SK-N-SH (cell line): ENCODE measurements at regions not wholly inside any gene's neighbourhood (a gene's known extent, or its start where the extent isn't known, plus 50 kb on each side); places are given as distances from the start of the nearest gene placed in this dataset.

Source experiments
- CTCF ChIA-PET: fragments of 300-600, 350-600 bp; formaldehyde crosslinking; extraction: SDS; loops from one replicate; lab custom pipeline; 2021; lab: Yijun Ruan, JAX
- POLR2A ChIA-PET: fragments of 350-600 bp; sonication (Branson Sonifier 250); formaldehyde crosslinking; extraction: SDS; loops from one replicate; lab custom pipeline; 2020; ENCODE audit warnings: antibody characterized with exemption, inconsistent platforms; lab: Yijun Ruan, JAX
- DNase-seq: peaks from one replicate; pipeline ENCODE4 v3.0.0; 2012
- H2AFZ ChIP-seq: fragments of 200-600 bp; sonication (generic); 2 replicates; pipeline ENCODE4 v1.8.1; 2016; ENCODE audit warnings: antibody characterized with exemption, mild to moderate bottlenecking, low read depth
- H3F3A ChIP-seq: fragments of 200-600 bp; sonication (generic); replicated peaks from 2 replicates; pipeline ENCODE3; 2016; ENCODE audit warnings: antibody characterized with exemption, mild to moderate bottlenecking; ENCODE audit not compliant: insufficient read depth
- H3K27ac ChIP-seq, 2 experiments: fragments of 200-500 bp in 1 of 2; fragments of 200-600 bp in 1 of 2; sonication (Bioruptor generic) in 1 of 2; sonication (generic), shearing (Covaris generic) in 1 of 2; 2 replicates each; pipeline versions ENCODE4 v1.5.1 to v1.6.1; 2014 to 2016; ENCODE audit warnings: low read depth in 2 of 2, inconsistent platforms in 1 of 2, low read length in 1 of 2, mild to moderate bottlenecking in 1 of 2, mixed read lengths in 1 of 2
- H3K27me3 ChIP-seq: fragments of 200-600 bp; sonication (generic), shearing (Covaris generic); 2 replicates; pipeline ENCODE4 v1.6.1; 2016; ENCODE audit warnings: mixed run types; ENCODE audit not compliant: insufficient read depth
- H3K36me3 ChIP-seq, 2 experiments: fragments of 200-500 bp in 1 of 2; fragments of 200-600 bp in 1 of 2; sonication (Bioruptor generic) in 1 of 2; sonication (generic) in 1 of 2; replicated peaks in 1 of 2; 2 replicates each; pipeline versions ENCODE3 to v1.5.1; 2014 to 2016; ENCODE audit warnings: low read length in 1 of 2, mild to moderate bottlenecking in 1 of 2; ENCODE audit not compliant: insufficient read depth in 2 of 2, control insufficient read depth in 1 of 2
- H3K4me1 ChIP-seq, 2 experiments: fragments of 200-500 bp in 1 of 2; fragments of 200-600 bp in 1 of 2; sonication (Bioruptor generic) in 1 of 2; sonication (generic), shearing (Covaris generic) in 1 of 2; 2 replicates each; pipeline versions ENCODE4 v1.5.1 to v1.6.1; 2014 to 2016; ENCODE audit warnings: low read depth in 1 of 2, low read length in 1 of 2, mixed run types in 1 of 2; ENCODE audit not compliant: insufficient read depth in 2 of 2, control insufficient read depth in 1 of 2
- H3K4me2 ChIP-seq: fragments of 200-600 bp; sonication (generic), shearing (Covaris generic); 2 replicates; pipeline ENCODE4 v1.6.1; 2017; ENCODE audit warnings: mixed run types
- H3K4me3 ChIP-seq, 2 experiments: fragments of 200-500 bp in 1 of 2; fragments of 200-600 bp in 1 of 2; sonication (Bioruptor generic) in 1 of 2; sonication (generic), shearing (Covaris generic) in 1 of 2; 2 replicates each; pipeline versions ENCODE4 v1.5.1 to v1.8.1; 2014 to 2016; ENCODE audit warnings: low read depth in 2 of 2, inconsistent platforms in 1 of 2, low read length in 1 of 2, mild to moderate bottlenecking in 1 of 2, mixed read lengths in 1 of 2, moderate library complexity in 1 of 2
- H3K79me2 ChIP-seq: fragments of 200-600 bp; sonication (generic); 2 replicates; pipeline ENCODE4 v1.8.1; 2017; ENCODE audit warnings: mild to moderate bottlenecking; ENCODE audit not compliant: insufficient read depth
- H3K9ac ChIP-seq: fragments of 200-600 bp; sonication (generic); 2 replicates; pipeline ENCODE4 v1.6.1; 2017; ENCODE audit warnings: mixed run types
- H3K9me2 ChIP-seq: fragments of 200-600 bp; sonication (generic); 2 replicates; pipeline ENCODE4 v1.6.1; 2017; ENCODE audit warnings: mixed run types
- H3K9me3 ChIP-seq: fragments of 200-600 bp; sonication (generic); 2 replicates; pipeline ENCODE4 v1.6.1; 2017; ENCODE audit warnings: mixed run types, mild to moderate bottlenecking, moderate library complexity
- H4K20me1 ChIP-seq: fragments of 200-600 bp; sonication (generic); 2 replicates; pipeline ENCODE4 v1.6.1; 2017; ENCODE audit warnings: mild to moderate bottlenecking, mixed run types; ENCODE audit not compliant: insufficient read depth
- ELF1 ChIP-seq: IDR thresholded peaks from 2 replicates; pipeline ENCODE4 v1.4.0; 2012
- FOSL2 ChIP-seq: IDR thresholded peaks from 2 replicates; pipeline ENCODE4 v1.4.0; 2012; ENCODE audit warnings: low read depth, mild to moderate bottlenecking, moderate library complexity, borderline replicate concordance
- GABPA ChIP-seq: IDR thresholded peaks from 2 replicates; pipeline ENCODE4 v1.4.0; 2012; ENCODE audit warnings: low read depth, mild to moderate bottlenecking
- GATA2 ChIP-seq: sonication (generic); formaldehyde crosslinking; IDR thresholded peaks from 2 replicates; pipeline ENCODE4 v1.5.0; 2020; ENCODE audit warnings: mild to moderate bottlenecking, missing genetic modification reagents
- MXI1 ChIP-seq: IDR thresholded peaks from 2 replicates; pipeline ENCODE4 v1.6.1; 2012; ENCODE audit warnings: mild to moderate bottlenecking, low read depth, low read length, improper control_type of control experiment
- RAD21 ChIP-seq: IDR thresholded peaks from 2 replicates; pipeline ENCODE4 v1.6.1; 2012; ENCODE audit warnings: mild to moderate bottlenecking, low read length
- RCOR1 ChIP-seq: fragments of 150-350 bp; IDR thresholded peaks from 2 replicates; pipeline ENCODE4 v1.6.1; 2017; ENCODE audit warnings: antibody characterized with exemption, low read length
- SIN3A ChIP-seq: IDR thresholded peaks from 2 replicates; pipeline ENCODE4 v1.6.1; 2012; ENCODE audit warnings: low read depth, mild to moderate bottlenecking, low read length, moderate library complexity, borderline replicate concordance
- TEAD4 ChIP-seq: IDR thresholded peaks from 2 replicates; pipeline ENCODE4 v1.4.0; 2012; ENCODE audit warnings: mild to moderate bottlenecking, borderline replicate concordance; ENCODE audit not compliant: insufficient read depth
- USF1 ChIP-seq: IDR thresholded peaks from 2 replicates; pipeline ENCODE4 v1.4.0; 2012; ENCODE audit warnings: low read depth, borderline replicate concordance
- USF2 ChIP-seq: fragments of 150-350 bp; IDR thresholded peaks from 2 replicates; pipeline ENCODE4 v1.6.1; 2017; ENCODE audit warnings: antibody characterized with exemption, low read length, low read depth, borderline replicate concordance
- YY1 ChIP-seq: IDR thresholded peaks from 2 replicates; pipeline ENCODE4 v1.4.0; 2012; ENCODE audit warnings: low read depth, mild to moderate bottlenecking
- WGBS: methylation state at CpG from one replicate; pipeline ENCODE4 v1.1.6; 2017; ENCODE audit warnings: low lambda C conversion rate; 5-methylcytosine and 5-hydroxymethylcytosine counted together
- TF ChIP-seq, protein P1 (sequence below): IDR thresholded peaks from 2 replicates; pipeline ENCODE4; 2012
- TF ChIP-seq, protein P2 (sequence below): fragments of 200-600 bp; sonication (generic); IDR thresholded peaks from 2 replicates; pipeline ENCODE4 v1.6.1; 2017; ENCODE audit warnings: antibody characterized with exemption, mild to moderate bottlenecking, moderate library complexity
- TF ChIP-seq, protein P3 (sequence below): IDR thresholded peaks from 2 replicates; pipeline ENCODE4 v1.4.0; 2012; ENCODE audit warnings: low read depth, borderline replicate concordance

DNA sequence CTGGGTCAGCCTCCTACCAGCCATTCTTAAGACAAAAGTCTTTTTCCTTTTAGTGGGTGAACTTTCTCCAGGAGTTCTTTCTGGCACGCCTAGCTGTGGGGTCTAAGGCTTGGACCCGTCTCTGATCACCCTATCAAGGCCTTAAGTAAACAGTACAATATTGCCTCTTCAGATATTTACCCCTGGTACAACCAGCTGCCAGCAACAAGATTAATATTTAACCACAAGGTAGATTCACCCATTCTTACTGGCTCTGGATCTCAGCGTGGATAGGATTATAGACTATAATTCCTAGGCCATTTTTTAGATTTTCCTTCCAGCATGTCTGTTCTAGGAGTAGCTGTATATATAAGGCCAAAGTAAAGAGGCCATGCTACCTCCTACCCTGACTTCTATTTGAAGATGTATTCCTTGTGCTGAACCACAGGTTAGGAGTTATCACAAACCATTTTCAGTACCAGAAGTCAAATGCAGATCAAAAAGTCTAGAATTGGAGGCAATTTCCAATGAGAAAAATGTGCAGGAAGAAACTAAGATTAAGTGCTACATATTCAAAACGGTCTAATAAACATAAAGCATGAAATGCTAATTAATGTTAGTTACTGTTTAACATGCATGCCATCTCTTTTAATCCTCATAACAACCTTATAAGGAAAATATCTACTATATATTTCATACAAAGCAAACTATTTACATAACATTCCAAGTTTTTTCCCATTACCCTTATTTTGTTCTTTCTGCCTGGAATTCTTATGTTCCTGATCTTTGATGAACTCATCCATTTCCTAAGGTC lies 110.0 kb upstream of the SYN3 start:
- Histone ChIP-seq H3K79me2 (no peaks in the 10 kb centered on the region), H3K4me2 (no peak overlapping the region), H3K9ac (no peak overlapping the region), H3K4me3 (no peak overlapping the region; a peak in 1 of 4 replicates), H4K20me1 (no peaks in the 10 kb centered on the region), H3F3A (no peaks in the 10 kb centered on the region), H3K9me3 (no peaks in the 10 kb centered on the region; the same call in 1 of the 2 replicates), H2AFZ (no peak overlapping the region), H3K36me3 (no peaks in the 10 kb centered on the region), H3K4me1 (no peaks in the 10 kb centered on the region), H3K27ac (no peak overlapping the region), H3K9me2 (no peaks in the 10 kb centered on the region), H3K27me3 (no peaks in the 10 kb centered on the region)
- WGBS: 12% methylated on average over 4 of the region's 4 CpGs
- DNase-seq: no peak
- ChIA-PET POLR2A (no interaction called here), CTCF (interaction anchor here (0.5 to 0.7 kb wide), 2 partner anchors 110 to 639 kb away, joined by 3 to 4 read pairs; partner anchors contain the start of gene SYN3)
- TF ChIP-seq ELF1: no peak
- TF ChIP-seq GATA2 (CRISPR knock-in tag): no peak
- TF ChIP-seq MXI1: no peak
- TF ChIP-seq GABPA: no peak
- TF ChIP-seq, protein P1, sequence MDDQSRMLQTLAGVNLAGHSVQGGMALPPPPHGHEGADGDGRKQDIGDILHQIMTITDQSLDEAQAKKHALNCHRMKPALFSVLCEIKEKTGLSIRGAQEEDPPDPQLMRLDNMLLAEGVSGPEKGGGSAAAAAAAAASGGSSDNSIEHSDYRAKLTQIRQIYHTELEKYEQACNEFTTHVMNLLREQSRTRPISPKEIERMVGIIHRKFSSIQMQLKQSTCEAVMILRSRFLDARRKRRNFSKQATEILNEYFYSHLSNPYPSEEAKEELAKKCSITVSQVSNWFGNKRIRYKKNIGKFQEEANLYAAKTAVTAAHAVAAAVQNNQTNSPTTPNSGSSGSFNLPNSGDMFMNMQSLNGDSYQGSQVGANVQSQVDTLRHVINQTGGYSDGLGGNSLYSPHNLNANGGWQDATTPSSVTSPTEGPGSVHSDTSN: no peak
- no peak for TF ChIP-seq RCOR1
- TF ChIP-seq YY1: no peak
- TF ChIP-seq, protein P2, sequence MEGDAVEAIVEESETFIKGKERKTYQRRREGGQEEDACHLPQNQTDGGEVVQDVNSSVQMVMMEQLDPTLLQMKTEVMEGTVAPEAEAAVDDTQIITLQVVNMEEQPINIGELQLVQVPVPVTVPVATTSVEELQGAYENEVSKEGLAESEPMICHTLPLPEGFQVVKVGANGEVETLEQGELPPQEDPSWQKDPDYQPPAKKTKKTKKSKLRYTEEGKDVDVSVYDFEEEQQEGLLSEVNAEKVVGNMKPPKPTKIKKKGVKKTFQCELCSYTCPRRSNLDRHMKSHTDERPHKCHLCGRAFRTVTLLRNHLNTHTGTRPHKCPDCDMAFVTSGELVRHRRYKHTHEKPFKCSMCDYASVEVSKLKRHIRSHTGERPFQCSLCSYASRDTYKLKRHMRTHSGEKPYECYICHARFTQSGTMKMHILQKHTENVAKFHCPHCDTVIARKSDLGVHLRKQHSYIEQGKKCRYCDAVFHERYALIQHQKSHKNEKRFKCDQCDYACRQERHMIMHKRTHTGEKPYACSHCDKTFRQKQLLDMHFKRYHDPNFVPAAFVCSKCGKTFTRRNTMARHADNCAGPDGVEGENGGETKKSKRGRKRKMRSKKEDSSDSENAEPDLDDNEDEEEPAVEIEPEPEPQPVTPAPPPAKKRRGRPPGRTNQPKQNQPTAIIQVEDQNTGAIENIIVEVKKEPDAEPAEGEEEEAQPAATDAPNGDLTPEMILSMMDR: no peak
- no peak for TF ChIP-seq USF1
- no peak for TF ChIP-seq FOSL2
- no peak for TF ChIP-seq USF2
- TF ChIP-seq RAD21: no peak
- no peak for TF ChIP-seq TEAD4
- TF ChIP-seq SIN3A: no peak
- TF ChIP-seq, protein P3, sequence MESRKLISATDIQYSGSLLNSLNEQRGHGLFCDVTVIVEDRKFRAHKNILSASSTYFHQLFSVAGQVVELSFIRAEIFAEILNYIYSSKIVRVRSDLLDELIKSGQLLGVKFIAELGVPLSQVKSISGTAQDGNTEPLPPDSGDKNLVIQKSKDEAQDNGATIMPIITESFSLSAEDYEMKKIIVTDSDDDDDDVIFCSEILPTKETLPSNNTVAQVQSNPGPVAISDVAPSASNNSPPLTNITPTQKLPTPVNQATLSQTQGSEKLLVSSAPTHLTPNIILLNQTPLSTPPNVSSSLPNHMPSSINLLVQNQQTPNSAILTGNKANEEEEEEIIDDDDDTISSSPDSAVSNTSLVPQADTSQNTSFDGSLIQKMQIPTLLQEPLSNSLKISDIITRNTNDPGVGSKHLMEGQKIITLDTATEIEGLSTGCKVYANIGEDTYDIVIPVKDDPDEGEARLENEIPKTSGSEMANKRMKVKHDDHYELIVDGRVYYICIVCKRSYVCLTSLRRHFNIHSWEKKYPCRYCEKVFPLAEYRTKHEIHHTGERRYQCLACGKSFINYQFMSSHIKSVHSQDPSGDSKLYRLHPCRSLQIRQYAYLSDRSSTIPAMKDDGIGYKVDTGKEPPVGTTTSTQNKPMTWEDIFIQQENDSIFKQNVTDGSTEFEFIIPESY: no peak
